Neural progenitor cell (in vitro differentiated cells): ENCODE measurements at regions not wholly inside any gene's neighbourhood (a gene's known extent, or its start where the extent isn't known, plus 50 kb on each side); places are given as distances from the start of the nearest gene placed in this dataset.

Experiments used
- DNase-seq: peaks from one replicate; pipeline ENCODE4 v3.0.0-alpha.2; 2016; ENCODE audit warnings: low spot score
- H2AFZ ChIP-seq: fragments of 200-600 bp; sonication (generic); replicated peaks from 2 replicates; pipeline ENCODE4 v1.6.1; 2016; ENCODE audit warnings: antibody characterized with exemption
- H3F3A ChIP-seq: fragments of 200-600 bp; sonication (generic); 2 replicates; pipeline ENCODE4 v1.6.1; 2016; ENCODE audit warnings: antibody characterized with exemption, low read depth
- H3K27ac ChIP-seq: fragments of 200-600 bp; sonication (generic); 2 replicates; pipeline ENCODE4 v1.5.1; 2016; ENCODE audit warnings: mild to moderate bottlenecking
- H3K27me3 ChIP-seq: fragments of 200-600 bp; sonication (generic); 2 replicates; pipeline ENCODE4 v1.6.1; 2016; ENCODE audit warnings: mild to moderate bottlenecking, moderate library complexity
- H3K36me3 ChIP-seq: fragments of 200-600 bp; sonication (generic); 2 replicates; pipeline ENCODE4 v1.5.1; 2016
- H3K4me1 ChIP-seq: fragments of 200-600 bp; sonication (generic); 2 replicates; pipeline ENCODE4 v1.6.1; 2016; ENCODE audit warnings: mixed run types
- H3K4me2 ChIP-seq: fragments of 200-600 bp; sonication (generic); 2 replicates; pipeline ENCODE4 v1.6.1; 2016
- H3K4me3 ChIP-seq: fragments of 200-600 bp; sonication (generic); 2 replicates; pipeline ENCODE4 v1.5.1; 2016
- H3K79me2 ChIP-seq: fragments of 200-600 bp; sonication (generic); 2 replicates; pipeline ENCODE4 v1.6.1; 2016; ENCODE audit warnings: low read depth
- H3K9ac ChIP-seq: fragments of 200-600 bp; sonication (generic); 2 replicates; pipeline ENCODE4 v1.6.1; 2016
- H3K9me3 ChIP-seq: fragments of 200-600 bp; sonication (generic); 2 replicates; pipeline ENCODE4 v1.5.1; 2016; ENCODE audit warnings: low read depth
- H4K20me1 ChIP-seq: fragments of 200-600 bp; sonication (generic); 2 replicates; pipeline ENCODE4 v1.6.1; 2016; ENCODE audit warnings: low read depth
- H3K27ac Mint-ChIP-seq: 3 replicates; pipeline ENCODE4 v1.8.0; 2021; ENCODE audit warnings: mixed read lengths
- H3K27me3 Mint-ChIP-seq: 2 replicates; pipeline ENCODE4 v1.8.0; 2022; ENCODE audit warnings: low read depth, mild to moderate bottlenecking, inconsistent platforms, moderate library complexity, mixed read lengths; ENCODE audit not compliant: insufficient read depth
- H3K36me3 Mint-ChIP-seq: 3 replicates; pipeline ENCODE4 v1.8.0; 2021; ENCODE audit warnings: mixed read lengths
- H3K4me1 Mint-ChIP-seq: 3 replicates; pipeline ENCODE4 v1.8.0; 2021; ENCODE audit warnings: mixed read lengths
- H3K4me3 Mint-ChIP-seq: 3 replicates; pipeline ENCODE4 v1.8.0; 2021; ENCODE audit warnings: mild to moderate bottlenecking, moderate library complexity, mixed read lengths
- H3K9me3 Mint-ChIP-seq: 3 replicates; pipeline ENCODE4 v1.8.0; 2020; ENCODE audit warnings: mixed read lengths
- EZH2 ChIP-seq: fragments of 200-600 bp; sonication (generic); IDR thresholded peaks from 2 replicates; pipeline ENCODE4 v1.6.1; 2017; ENCODE audit warnings: antibody characterized with exemption, mild to moderate bottlenecking, moderate library complexity
- EZH2phosphoT487 ChIP-seq: fragments of 200-600 bp; sonication (generic); IDR thresholded peaks from 2 replicates; pipeline ENCODE4 v1.6.1; 2017; ENCODE audit warnings: antibody characterized with exemption
- TF ChIP-seq, protein P1 (sequence below): fragments of 200-600 bp; sonication (generic); IDR thresholded peaks from 2 replicates; pipeline ENCODE4 v1.5.1; 2017; ENCODE audit warnings: antibody characterized with exemption, mild to moderate bottlenecking

DNA sequence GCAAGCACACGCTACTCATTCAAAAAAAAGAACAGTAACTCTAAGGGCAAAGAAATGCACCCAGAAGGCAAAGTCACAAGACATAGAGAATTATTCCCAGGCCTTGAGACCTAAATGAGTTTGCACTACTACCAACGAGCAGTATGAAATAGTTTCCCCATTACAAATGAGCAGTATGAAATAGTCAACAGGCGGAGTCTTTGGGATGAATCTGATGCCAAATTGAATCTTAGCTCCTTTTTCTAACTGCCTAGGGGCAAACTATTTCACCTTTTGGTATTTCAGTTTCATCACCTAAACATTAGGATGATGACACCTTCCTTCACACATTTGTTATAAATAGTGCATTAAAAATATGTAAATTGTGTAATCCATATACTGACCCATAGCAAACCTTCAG lies 213.0 kb upstream of the FAT4 start:
- no peak overlapping the region for H3K4me3 ChIP-seq
- H3K9me3 ChIP-seq: no peaks in the 10 kb centered on the region
- no peaks in the 10 kb centered on the region for H3F3A ChIP-seq
- Mint-ChIP-seq H3K4me3 (no peak overlapping the region), H3K36me3 (no peaks in the 10 kb centered on the region), H3K4me1 (peaks cover 8% of the 10 kb centered on the region), H3K27ac (no peak overlapping the region), H3K27me3 (no peaks in the 10 kb centered on the region), H3K9me3 (no peaks in the 10 kb centered on the region)
- no peak overlapping the region for H3K4me2 ChIP-seq
- H4K20me1 ChIP-seq: no peaks in the 10 kb centered on the region
- H3K4me1 ChIP-seq: peaks cover 4% of the 10 kb centered on the region
- TF ChIP-seq EZH2: no peak
- TF ChIP-seq EZH2phosphoT487: no peak
- TF ChIP-seq, protein P1, sequence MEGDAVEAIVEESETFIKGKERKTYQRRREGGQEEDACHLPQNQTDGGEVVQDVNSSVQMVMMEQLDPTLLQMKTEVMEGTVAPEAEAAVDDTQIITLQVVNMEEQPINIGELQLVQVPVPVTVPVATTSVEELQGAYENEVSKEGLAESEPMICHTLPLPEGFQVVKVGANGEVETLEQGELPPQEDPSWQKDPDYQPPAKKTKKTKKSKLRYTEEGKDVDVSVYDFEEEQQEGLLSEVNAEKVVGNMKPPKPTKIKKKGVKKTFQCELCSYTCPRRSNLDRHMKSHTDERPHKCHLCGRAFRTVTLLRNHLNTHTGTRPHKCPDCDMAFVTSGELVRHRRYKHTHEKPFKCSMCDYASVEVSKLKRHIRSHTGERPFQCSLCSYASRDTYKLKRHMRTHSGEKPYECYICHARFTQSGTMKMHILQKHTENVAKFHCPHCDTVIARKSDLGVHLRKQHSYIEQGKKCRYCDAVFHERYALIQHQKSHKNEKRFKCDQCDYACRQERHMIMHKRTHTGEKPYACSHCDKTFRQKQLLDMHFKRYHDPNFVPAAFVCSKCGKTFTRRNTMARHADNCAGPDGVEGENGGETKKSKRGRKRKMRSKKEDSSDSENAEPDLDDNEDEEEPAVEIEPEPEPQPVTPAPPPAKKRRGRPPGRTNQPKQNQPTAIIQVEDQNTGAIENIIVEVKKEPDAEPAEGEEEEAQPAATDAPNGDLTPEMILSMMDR: no peak
- H3K27ac ChIP-seq: no peak overlapping the region
- H2AFZ ChIP-seq: no peak overlapping the region
- H3K9ac ChIP-seq: no peak overlapping the region
- H3K27me3 ChIP-seq: no peaks in the 10 kb centered on the region
- H3K36me3 ChIP-seq: no peaks in the 10 kb centered on the region
- DNase-seq: no peak
- H3K79me2 ChIP-seq: no peaks in the 10 kb centered on the region

DNA sequence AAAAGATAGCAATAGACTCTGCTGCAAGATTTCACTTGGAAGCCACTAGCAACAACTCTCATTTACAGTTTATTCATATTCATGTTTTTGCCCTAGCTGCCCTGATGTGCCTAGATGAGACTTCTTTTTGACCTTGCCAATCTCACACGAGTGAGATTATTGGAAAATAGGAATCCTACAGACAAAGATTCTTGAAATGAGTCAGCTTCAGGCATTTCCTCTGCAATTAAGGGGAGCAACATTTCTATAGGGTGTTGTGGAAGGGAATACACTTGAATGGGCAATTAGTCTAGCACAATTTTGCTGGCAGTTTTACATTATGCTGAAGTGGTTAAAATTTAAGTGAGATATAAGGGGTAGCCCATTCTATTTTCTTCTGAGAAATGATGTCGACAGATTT lies 217.0 kb upstream of the FAT4 start:
- H3K4me1 ChIP-seq: no peaks in the 10 kb centered on the region
- peaks cover 5% of the 10 kb centered on the region for H3K9me3 Mint-ChIP-seq
- no peak overlapping the region for H3K4me3 Mint-ChIP-seq
- no peak for DNase-seq
- no peaks in the 10 kb centered on the region for H3K27me3 Mint-ChIP-seq
- H3K36me3 Mint-ChIP-seq: no peaks in the 10 kb centered on the region
- H3K9ac ChIP-seq: no peak overlapping the region
- no peak overlapping the region for H3K4me2 ChIP-seq
- TF ChIP-seq EZH2: no peak
- TF ChIP-seq EZH2phosphoT487: no peak
- TF ChIP-seq, protein P1: no peak
- no peaks in the 10 kb centered on the region for H3K27me3 ChIP-seq
- no peaks in the 10 kb centered on the region for H3K79me2 ChIP-seq
- no peaks in the 10 kb centered on the region for H3K4me1 Mint-ChIP-seq
- H3K4me3 ChIP-seq: no peak overlapping the region
- H3K27ac Mint-ChIP-seq: no peak overlapping the region
- no peaks in the 10 kb centered on the region for H3K9me3 ChIP-seq
- no peaks in the 10 kb centered on the region for H4K20me1 ChIP-seq
- H3K27ac ChIP-seq: no peak overlapping the region
- no peak overlapping the region for H2AFZ ChIP-seq
- H3K36me3 ChIP-seq: no peaks in the 10 kb centered on the region
- H3F3A ChIP-seq: no peaks in the 10 kb centered on the region

DNA sequence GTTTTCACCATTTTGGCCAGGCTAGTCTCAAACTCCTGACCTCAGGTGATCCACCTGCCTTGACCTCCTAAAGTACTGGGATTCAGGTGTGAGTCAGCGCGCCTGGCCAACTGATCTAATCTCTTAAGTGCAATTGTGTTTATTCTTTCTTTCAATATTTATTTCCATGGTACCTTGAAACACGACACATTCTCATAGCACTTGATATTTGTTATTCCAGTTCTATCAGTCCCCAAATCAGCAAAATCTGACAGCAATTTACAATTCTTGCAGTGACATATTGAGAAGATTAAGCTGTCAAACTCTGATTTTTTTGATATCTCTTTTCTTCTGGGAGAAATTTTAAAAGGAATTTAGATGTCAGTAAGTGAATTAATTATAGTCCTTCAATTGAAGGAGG lies 218.1 kb upstream of the FAT4 start:
- H3K36me3 Mint-ChIP-seq: no peaks in the 10 kb centered on the region
- no peaks in the 10 kb centered on the region for H3K79me2 ChIP-seq
- H3K4me3 Mint-ChIP-seq: no peak overlapping the region
- H3K36me3 ChIP-seq: no peaks in the 10 kb centered on the region
- H3K27me3 Mint-ChIP-seq: no peaks in the 10 kb centered on the region
- TF ChIP-seq EZH2 (no peak), EZH2phosphoT487 (no peak)
- TF ChIP-seq, protein P1: no peak
- DNase-seq: no peak
- no peaks in the 10 kb centered on the region for H3F3A ChIP-seq
- no peaks in the 10 kb centered on the region for H4K20me1 ChIP-seq
- H2AFZ ChIP-seq: no peak overlapping the region
- H3K27ac ChIP-seq: no peak overlapping the region
- H3K4me3 ChIP-seq: no peak overlapping the region
- no peak overlapping the region for H3K27ac Mint-ChIP-seq
- no peak overlapping the region for H3K4me2 ChIP-seq
- peaks cover 5% of the 10 kb centered on the region for H3K9me3 Mint-ChIP-seq
- no peak overlapping the region for H3K9ac ChIP-seq
- H3K27me3 ChIP-seq: no peaks in the 10 kb centered on the region
- H3K4me1 Mint-ChIP-seq: peaks cover 3% of the 10 kb centered on the region
- no peaks in the 10 kb centered on the region for H3K4me1 ChIP-seq
- no peaks in the 10 kb centered on the region for H3K9me3 ChIP-seq

DNA sequence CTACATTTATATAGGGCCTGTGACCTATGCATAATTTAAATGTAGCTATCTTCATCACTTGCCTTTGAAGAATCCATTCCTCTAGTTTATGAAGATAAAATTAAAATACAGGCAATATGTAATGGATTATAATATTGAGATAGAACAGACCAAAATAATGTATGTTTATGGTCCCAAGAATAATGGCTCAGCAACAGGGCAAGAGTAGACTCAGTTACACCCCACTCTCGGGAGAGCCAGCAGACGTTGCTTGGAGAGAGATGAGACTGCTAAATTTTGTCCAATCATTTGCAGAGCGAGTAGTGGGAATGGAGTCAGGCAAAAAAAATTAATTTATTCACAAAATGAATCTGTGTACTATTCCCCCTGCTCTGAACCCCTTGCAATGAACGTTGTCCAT lies 223.2 kb upstream of the FAT4 start:
- Histone ChIP-seq H3F3A (no peaks in the 10 kb centered on the region), H4K20me1 (no peaks in the 10 kb centered on the region), H3K9me3 (no peaks in the 10 kb centered on the region), H2AFZ (no peak overlapping the region), H3K4me1 (no peaks in the 10 kb centered on the region), H3K27ac (no peak overlapping the region), H3K36me3 (no peaks in the 10 kb centered on the region), H3K4me2 (no peak overlapping the region), H3K79me2 (no peaks in the 10 kb centered on the region), H3K27me3 (no peaks in the 10 kb centered on the region), H3K4me3 (no peak overlapping the region), H3K9ac (no peak overlapping the region)
- H3K27me3 Mint-ChIP-seq: peaks cover 2% of the 10 kb centered on the region
- TF ChIP-seq EZH2 (no peak), EZH2phosphoT487 (no peak)
- TF ChIP-seq, protein P1: no peak
- H3K4me3 Mint-ChIP-seq: no peak overlapping the region
- H3K36me3 Mint-ChIP-seq: no peaks in the 10 kb centered on the region
- H3K9me3 Mint-ChIP-seq: peaks cover 5% of the 10 kb centered on the region
- DNase-seq: no peak
- H3K4me1 Mint-ChIP-seq: peaks cover 14% of the 10 kb centered on the region
- H3K27ac Mint-ChIP-seq: no peak overlapping the region
